NCI-H345 treated with DMSO at 0.1 percent for 48 hours (cell line): ENCODE measurements at regions not wholly inside any gene's neighbourhood (a gene's known extent, or its start where the extent isn't known, plus 50 kb on each side); places are given as distances from the start of the nearest gene placed in this dataset.

Source experiments
- DNase-seq: peaks from one replicate; lab custom pipeline; 2025; ENCODE audit not compliant: unreplicated experiment; lab: John Stamatoyannopoulos, UW

DNA sequence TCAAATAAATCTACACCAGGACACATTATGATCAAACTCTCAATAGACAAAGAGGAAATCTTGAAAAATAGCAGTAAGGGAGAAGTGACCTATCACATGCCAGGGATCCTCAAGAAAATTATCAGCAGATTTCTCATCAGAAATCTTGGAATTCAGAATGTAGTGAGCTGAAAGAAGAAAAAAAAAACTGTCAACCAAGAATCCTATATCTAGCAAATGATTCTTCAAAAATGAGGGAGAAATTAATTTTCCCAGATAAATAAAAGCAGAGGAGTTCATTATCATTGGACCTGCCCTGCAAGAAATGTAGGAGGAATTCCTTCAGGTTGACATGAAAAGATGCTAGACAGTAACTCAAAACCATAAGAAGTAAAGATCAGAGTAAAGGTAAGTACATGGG lies 363.6 kb downstream of the TFAP2A start:
- no peak for DNase-seq

GRCh38 chr6:10048370-10049297 lies 366.2 kb downstream of the TFAP2A start:
- no peak for DNase-seq

- no peak for DNase-seq
Measured at GRCh38 chr6:10042280-10042679, 372.6 kb downstream of the TFAP2A start.

DNA sequence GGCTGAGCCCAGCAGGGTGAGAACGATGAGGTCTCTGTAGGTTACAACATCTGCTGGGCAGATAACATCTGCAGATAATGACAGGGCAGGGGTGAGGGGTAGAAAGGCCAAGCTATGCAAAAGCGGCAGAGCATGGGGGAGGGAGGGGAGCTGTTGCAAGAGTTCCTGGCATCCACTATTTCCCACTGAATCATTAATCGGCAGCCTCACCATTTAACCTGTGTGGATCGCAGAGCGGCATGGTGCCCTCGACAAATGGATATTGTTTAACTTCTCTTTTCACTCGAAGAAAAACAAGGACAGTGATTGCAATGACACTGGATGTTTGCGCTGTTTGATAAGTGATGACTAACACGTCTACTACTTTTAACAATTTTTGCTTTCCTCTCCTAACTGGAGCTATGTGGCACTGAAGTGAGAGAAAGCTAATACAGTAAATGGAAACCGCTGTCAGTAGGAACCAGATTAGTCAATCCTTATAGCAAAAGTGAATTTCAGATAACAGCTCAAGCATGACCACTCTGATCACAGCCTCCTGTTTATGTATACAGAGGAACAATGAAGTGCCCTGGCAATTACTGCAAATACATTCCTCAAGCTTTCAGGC lies 381.5 kb downstream of the TFAP2A start:
- peak; percentile 48 for DNase-seq

DNA sequence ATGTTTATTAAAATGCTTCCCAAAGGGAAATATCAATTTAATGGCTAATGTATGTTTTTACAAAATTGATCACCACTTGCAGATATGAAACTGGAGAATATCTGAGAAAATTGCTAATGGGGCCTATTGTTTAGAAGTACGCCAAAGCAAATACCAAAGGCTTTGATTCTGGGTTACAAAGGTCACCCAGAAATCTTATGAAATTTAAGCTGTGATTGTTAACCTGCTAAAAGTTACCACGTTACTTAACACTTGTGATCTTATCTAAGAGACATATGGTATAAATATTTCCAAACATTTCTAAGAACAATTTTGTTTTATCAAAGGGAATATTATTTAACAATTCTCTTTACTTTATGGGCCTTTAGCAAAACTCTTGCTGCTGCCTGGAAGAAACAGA lies 383.3 kb downstream of the TFAP2A start:
- DNase-seq: no peak

- no peak for DNase-seq
Measured at GRCh38 chr6:10030942-10031537, 383.8 kb downstream of the TFAP2A start.

DNA sequence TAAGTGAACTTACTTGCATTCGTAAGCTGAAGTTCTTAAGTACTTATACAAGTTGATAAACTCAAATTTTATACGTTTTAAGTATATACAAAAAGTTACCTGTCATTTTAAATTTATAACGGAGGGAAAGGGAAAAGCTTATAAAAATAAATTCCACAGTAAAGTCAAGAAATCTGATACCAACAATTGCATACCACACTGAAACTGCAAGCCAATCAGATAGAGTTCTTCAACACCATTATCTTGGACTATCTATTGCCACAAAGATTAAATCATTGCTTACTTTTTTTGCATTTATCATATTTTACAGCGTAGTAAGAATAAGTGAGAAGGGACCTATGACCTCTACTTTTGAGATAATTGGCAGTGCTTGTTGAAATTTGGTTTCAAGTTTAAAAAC lies 386.7 kb downstream of the TFAP2A start:
- no peak for DNase-seq

DNA sequence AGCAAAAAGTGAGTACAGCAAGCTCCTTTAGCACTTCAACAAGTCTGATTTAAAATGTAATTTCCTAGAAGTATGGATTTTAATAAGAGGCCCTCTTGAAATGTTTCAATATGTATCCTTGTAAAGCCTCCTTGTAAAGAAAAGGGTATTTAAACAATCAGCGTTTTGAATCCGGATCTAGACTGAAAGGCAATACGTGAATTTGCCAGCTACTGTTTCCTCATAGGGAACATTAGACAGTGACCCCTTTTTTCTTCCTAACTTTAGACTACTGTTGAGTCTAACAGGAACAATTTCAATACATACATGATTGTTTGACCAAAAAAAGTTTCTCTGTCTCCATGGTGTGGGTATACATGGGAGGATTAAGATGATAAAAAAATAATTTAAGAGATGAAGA lies 395.0 kb downstream of the TFAP2A start:
- no peak for DNase-seq

- no peak for DNase-seq
Measured at GRCh38 chr6:10014557-10014956, 400.3 kb downstream of the TFAP2A start.

DNA sequence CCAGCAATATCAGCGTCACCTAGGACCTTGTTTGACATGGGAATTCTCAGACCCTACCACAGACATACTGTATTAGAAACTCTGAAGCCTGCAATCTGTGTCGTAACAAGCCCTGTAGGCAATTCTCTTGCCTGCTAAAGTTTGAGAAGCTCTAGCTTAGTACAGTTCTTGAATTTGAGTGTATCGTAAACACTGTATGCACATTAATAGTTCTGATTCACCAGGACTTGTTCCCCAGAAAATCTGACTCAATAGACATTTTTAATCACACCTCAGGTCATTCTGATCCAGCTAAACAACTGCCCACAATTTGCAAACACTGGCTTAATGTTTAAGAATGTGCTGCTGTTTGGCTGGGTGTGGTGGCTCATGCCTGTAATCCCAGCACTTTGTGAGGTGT lies 414.3 kb downstream of the TFAP2A start:
- no peak for DNase-seq

DNA sequence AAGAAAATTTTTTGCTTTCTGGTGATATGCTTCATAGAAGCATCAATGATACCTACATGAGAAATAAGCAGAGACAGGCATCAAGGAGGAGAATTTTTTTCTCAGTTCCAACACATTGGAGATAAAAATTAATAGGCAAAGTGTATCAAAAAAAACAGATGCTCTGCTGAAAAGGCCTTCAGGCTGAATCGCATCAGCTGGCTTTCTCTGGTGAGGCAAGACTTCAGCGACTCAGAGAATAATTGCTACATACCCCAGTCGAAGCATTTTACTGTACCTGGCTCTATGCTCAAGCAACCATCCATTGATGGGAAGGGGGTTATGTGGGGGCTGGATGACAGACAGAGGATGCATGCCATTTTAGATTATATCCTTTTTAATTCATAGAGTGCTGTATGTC lies 415.1 kb downstream of the TFAP2A start:
- DNase-seq: no peak

DNA sequence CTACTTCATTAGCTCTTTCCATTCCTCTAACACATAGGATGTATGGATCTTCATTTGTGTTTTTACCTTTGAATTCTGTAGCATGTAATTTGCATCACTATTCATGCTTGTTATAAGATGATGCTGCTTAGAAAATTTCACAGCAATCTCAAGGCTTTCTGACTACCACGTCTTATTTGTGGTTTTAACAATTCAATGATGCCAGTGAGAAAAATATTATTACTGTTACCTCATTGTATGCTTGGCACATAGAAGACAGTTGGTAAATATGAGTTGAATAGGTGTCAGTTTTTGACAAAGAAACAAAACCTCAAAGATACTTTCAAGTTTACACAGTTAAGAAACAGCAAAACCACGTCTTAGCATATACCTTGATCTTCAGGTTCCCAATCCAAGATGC lies 428.6 kb downstream of the TFAP2A start:
- no peak for DNase-seq

DNA sequence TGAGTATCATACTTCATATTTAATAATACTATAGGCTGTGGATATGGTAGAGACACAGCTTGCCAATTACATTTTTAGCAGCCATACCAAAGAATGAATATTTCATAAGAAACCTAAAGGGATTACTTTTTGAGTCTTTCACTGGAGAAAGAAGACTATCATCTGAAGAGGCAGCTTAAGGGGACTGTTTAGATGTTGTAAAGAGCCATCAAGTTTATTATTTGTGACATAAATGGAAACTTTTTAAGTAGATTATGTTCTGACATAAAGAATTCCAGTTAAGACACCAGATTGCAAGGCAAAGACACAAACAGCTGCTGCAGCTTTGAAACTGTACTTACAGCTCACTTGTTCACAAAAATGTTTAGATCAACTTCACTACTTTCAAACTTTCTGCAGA lies 429.4 kb downstream of the TFAP2A start:
- DNase-seq: no peak

DNA sequence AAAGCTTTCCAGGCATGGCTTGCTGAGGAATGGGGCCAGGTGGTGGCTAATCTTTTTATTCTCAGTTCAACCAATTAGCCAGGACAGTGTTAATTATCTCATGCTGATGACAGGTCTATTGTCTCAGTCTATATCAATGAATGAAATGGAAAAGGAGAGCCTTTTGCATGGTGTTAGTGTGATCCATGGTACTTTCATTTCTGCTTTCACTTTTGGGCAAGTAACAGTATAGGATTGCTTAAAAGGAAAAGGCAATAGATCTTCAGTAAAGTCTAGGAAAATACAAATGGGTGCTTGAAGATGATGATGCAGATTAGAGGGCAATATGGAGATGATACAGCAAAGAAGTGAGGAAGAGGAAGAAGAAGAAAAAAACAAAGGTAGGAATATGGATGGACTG lies 430.3 kb downstream of the TFAP2A start:
- no peak for DNase-seq

DNA sequence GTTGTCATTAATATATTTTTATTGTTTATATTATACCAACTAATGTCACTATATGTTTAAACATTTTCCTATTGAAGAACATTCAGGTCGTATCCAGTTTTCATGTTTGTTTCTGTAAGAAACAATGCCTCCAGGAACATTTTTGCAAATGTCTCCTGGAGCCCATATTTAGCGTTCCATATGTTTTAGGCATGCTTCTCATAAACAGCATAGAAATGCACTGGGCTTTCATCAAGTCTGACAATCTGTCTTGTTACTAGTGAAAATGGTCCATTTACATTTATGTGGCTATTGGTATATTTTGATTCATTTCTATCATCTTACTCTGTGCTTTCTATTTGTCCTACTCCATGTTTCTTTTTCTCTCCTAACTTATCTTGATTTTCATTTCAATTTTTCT lies 431.7 kb downstream of the TFAP2A start:
- DNase-seq: no peak

DNA sequence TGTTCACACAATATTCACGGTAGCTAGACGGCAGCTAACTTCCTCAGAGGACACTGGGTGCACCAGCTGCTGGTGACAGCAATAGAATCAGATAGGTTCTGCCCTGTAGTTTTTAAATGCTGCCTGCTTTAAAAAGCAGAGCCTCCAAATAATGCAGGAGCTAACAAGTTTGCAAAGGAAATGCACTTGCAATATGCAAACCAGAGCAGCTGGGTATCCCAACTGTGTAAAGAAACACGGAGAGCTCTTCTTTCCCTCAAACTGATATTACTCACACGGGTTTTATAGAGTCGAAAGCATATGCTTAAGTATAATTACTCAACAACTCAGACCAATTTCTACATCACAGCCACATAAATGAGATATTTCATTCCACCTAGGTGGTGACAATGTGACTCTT lies 432.7 kb downstream of the TFAP2A start:
- no peak for DNase-seq

- no peak for DNase-seq
Measured at GRCh38 chr6:9979996-9980395, 434.9 kb downstream of the TFAP2A start.

DNA sequence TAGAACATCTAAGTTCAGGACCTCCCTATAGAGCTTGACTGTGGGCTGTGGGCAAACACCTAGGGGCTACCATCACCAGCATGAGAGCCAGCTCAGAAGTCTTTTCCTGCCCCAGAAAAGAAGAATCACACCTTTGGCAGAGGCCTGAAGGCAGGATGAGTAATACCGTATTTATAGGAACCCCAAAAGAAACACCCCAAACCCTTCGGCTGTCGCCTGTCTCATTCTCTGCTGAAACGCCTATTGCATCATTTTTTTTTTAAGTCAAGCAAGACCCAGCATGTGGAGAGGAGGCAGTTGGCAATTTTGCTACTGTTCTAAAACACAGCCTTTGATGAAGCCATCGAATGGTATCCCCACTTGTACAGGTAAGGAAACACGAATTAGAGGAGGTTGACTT lies 436.4 kb downstream of the TFAP2A start:
- DNase-seq: no peak

- DNase-seq: no peak
Measured at GRCh38 chr6:9977411-9977810, 437.5 kb downstream of the TFAP2A start.

GRCh38 chr6:9961646-9962045 lies 453.2 kb downstream of the TFAP2A start:
- no peak for DNase-seq

- no peak for DNase-seq
Measured at GRCh38 chr6:9957215-9957759, 457.6 kb downstream of the TFAP2A start.

GRCh38 chr6:9948678-9949077 lies 466.2 kb downstream of the TFAP2A start:
- no peak for DNase-seq
